ENCODE measurements at regions not wholly inside any gene's neighbourhood (a gene's known extent, or its start where the extent isn't known, plus 50 kb on each side); places are given as distances from the start of the nearest gene placed in this dataset.
"Not testable (repeated sequence)": the region's sequence is repeated elsewhere in the genome, so short reads cannot be mapped to it uniquely, and the experiment has no call there.

DNA sequence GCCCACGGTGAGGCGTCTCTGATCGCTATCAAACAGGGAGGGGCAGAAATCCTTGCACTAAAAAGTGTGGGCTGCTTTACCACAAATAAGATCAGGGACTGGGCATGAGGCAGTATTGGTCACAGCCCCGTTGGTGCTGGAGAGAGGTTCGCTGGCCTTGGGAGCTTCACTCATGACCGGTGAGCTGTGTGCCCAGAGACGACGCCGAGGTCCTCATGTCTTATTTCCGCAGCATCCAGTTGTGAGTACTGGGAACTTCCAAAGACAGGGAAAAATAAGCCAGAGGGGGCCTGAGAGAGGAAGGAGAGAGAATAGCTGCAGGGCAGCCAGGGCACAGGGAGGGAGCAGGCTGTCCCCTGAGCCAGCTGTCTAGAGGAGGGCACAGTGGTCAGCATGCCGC lies 154.2 kb upstream of the PRKCQ start:
- no peak for DNase-seq (ENCODE audit: low read depth)

- no peak for DNase-seq (ENCODE audit: low read depth)
Observed at GRCh38 chr10:6729861-6730344, 149.8 kb upstream of the PRKCQ start.

- no peak for DNase-seq (ENCODE audit: low read depth)
Observed at GRCh38 chr10:6729071-6729774, 149.1 kb upstream of the PRKCQ start.

- no peak for DNase-seq (ENCODE audit: low read depth)
Observed at GRCh38 chr10:6726924-6727323, 146.8 kb upstream of the PRKCQ start.

DNA sequence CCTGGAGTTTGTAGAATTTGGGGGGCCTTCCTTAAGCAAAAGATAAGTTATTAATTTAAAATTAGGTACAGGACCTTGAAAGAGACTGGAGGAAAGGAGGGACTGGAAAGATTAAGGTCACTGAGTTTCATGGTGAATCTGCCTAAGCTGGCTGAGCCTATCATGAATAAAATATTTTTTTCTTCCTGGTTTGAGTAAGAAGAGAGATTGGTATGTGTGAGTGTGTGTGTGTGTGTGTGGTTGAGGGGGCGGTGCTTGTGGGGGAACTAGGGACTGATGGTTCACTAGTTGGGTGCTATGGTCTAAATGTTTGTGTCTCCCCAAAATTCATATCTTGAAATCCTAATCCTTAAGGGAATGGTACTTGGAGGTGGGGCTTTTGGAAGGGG lies 142.5 kb upstream of the PRKCQ start:
- no peak for DNase-seq (ENCODE audit: low read depth)

GRCh38 chr10:6721964-6722615 lies 142.0 kb upstream of the PRKCQ start:
- DNase-seq (ENCODE audit: low read depth), result no peak

DNA sequence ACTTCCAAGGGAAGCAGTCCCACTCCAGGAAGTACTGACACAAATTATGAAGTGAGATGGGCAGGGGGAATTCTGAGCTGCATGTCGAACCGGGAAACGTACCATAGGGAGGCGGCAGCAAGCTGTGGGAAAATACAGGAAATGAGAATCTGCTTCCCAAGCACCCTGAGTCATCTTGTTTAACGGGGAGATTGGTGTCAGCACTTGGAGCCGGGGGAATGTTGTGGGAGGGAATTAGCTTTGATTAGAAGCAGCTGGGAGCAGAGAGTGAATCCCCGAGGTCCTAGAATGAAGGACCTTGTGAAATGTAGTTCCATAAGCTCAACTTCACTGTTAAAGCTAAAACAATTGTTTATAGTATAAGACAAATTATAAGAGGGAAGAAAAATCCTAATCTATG lies 141.4 kb upstream of the PRKCQ start:
- no peak for DNase-seq (ENCODE audit: low read depth)

- DNase-seq (ENCODE audit: low read depth), result no peak
Observed at GRCh38 chr10:6719561-6719960, 139.5 kb upstream of the PRKCQ start.

- DNase-seq (ENCODE audit: low read depth), result no peak
Observed at GRCh38 chr10:6718550-6718949, 138.5 kb upstream of the PRKCQ start.

GRCh38 chr10:6716516-6716915 lies 136.4 kb upstream of the PRKCQ start:
- no peak for DNase-seq (ENCODE audit: low read depth)

DNA sequence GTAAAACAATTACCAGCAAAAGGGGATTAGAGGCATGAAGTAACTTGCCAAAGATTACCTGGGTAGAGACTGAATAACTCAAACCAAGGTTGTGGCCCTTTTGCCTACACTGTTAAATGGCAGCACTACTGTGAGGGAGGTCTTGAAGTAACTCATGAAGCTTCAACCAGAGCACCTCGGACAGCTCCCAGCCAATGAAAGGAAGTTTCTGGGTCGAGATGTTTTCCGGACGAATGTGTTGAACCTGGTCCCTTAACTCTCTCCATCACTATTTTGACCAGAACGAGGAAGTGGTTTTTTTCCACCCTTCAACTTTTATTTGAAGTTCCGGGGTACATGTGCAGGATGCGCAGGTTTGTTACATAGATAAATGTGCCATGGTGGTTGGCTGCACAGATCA lies 133.6 kb upstream of the PRKCQ start:
- no peak for DNase-seq (ENCODE audit: low read depth)

DNA sequence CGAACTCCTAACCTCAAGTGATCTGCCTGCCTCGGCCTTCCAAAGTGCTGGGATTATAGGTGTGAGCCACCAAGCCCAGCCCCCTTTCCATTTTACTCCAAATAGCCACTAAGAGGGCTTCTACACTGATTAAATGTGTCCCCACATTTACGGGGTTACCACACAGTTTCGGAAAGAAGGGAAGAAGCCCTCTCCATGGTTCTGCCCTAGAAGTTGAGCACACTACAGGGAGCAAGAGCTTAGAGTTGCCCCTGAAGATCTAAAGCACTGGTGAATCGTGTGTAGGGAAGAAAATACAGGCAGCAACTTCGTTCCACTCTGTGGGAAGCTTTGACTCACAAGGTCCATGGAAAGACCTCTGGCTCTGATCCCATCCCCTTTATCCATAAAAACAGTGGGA lies 133.0 kb upstream of the PRKCQ start:
- DNase-seq (ENCODE audit: low read depth), result no peak

DNA sequence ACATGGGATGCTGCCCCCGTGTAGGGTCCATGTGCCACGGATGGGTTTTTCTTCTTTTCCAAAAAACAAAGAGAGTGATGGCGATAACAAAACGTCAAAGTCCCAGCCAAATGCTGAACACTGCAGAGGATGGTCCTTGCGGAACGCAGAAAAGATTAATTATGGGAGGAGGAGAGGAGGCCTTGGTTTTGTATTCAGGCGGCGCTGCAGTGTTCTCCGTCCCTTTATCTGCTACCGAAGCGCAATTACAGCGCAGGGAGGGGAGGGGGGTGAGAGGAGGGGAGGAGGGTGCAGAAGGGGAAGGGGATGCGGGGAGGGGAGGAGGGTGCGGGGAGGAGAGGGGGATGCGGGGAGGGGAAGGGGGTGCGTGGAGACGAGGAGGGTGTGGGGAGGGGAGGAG lies 131.8 kb upstream of the PRKCQ start:
- no peak for DNase-seq (ENCODE audit: low read depth)

GRCh38 chr10:6711408-6711841 lies 131.3 kb upstream of the PRKCQ start:
- no peak for DNase-seq (ENCODE audit: low read depth)

- no peak for DNase-seq (ENCODE audit: low read depth)
Observed at GRCh38 chr10:6707352-6707751, 127.3 kb upstream of the PRKCQ start.

DNA sequence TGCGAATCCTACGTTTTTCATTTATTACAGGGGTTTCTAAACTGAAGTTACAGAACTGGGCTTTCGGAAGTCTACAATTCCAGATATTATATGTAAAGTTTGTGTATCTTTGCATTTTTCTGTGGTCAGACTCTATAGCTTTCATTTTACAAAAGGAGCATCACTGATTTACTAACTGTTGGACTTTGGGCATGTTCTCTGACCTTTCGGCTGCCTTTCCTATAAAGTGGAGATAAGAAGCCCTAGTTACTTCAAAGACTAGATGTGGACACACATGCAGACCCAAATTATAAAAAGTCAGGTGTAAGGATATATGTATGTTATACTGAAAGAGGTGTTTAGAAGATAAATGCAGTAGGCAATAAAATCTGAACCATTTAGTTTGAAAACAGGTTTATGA lies 126.6 kb upstream of the PRKCQ start:
- no peak for DNase-seq (ENCODE audit: low read depth)

DNA sequence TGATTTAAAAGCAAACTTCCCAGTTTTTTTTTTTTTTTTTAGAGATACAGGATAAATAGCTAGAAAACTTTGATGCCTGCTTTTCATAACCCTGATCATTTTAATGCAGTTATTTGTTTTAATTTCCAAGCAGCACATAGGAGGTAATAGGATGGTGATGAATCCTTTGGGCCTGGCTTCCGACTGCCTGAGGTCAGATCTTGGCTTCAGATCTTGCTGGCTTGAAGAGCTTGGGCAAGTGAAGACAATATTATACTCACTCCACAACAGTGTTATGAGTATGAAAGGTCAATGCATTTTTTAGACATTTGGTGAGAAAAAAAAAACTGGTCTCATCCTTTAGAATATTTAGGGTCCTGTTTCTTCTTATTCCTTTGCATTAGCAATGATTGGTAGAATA lies 124.8 kb upstream of the PRKCQ start:
- no peak for DNase-seq (ENCODE audit: low read depth)

GRCh38 chr10:6702833-6703232 lies 122.8 kb upstream of the PRKCQ start:
- DNase-seq (ENCODE audit: low read depth), result not testable (repeated sequence)

DNA sequence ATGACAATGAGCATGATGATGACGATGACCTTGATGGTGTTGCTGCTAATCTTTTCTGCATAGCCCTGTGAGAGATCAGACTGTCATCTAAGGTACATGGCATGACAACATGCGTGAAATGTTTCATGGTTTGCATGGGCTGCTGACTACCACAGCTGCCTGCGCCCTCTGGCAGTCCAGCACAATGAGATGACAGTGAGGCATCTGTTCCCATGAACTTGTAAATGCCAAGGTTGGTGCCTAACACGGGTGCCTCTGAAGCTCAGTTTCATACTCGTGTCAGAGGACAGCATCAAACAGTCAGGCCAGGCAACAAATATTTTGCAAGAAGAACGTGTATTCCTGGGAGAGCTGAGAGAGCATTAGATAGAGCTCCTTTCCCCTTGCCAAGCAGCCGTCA lies 122.0 kb upstream of the PRKCQ start:
- DNase-seq (ENCODE audit: low read depth), result no peak

- no peak for DNase-seq (ENCODE audit: low read depth)
Observed at GRCh38 chr10:6701289-6701688, 121.2 kb upstream of the PRKCQ start.

GRCh38 chr10:6700066-6700465 lies 120.0 kb upstream of the PRKCQ start:
- DNase-seq (ENCODE audit: low read depth), result no peak

DNA sequence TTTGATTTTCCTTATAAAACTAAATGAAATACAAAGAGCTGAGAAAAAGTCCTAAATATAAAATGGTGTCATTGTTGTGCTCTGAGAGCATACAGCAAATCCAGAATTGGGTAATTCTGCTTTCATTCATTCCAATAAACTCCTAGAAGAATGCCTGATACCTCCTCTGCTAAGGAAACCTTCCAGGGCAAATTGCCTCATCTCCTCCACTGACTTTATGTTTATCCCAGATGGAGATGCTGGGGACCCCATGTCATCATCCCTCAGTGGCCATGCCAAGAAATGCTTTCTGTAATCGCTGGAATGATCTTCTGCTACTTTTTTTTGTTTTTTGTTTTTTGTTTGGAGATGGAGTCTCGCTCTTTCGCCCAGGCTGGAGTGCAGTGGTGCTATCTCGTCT lies 119.3 kb upstream of the PRKCQ start:
- DNase-seq (ENCODE audit: low read depth), result no peak

DNA sequence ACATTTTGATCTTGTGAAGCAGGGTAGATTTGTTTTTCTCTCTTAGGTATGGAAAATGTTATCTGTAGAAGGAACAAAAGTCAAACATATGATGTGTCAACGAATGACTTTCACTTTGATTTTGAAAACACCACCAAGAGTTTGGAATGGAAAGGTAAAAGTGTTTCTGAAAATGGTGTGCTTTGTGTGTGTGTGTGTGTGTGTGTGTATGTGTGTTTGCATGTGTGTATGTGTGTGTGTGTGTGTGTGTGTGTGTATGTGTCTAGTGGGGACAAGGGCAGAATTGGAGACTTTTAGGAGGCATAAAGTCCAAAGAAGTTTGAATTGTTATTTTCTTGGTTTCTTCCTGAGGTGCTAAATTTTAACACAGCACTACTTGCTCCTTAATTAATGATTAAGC lies 115.4 kb upstream of the PRKCQ start:
- DNase-seq (ENCODE audit: low read depth), result no peak
